ENCODE measurements at regions not wholly inside any gene's neighbourhood (a gene's known extent, or its start where the extent isn't known, plus 50 kb on each side); places are given as distances from the start of the nearest gene placed in this dataset.

DNA sequence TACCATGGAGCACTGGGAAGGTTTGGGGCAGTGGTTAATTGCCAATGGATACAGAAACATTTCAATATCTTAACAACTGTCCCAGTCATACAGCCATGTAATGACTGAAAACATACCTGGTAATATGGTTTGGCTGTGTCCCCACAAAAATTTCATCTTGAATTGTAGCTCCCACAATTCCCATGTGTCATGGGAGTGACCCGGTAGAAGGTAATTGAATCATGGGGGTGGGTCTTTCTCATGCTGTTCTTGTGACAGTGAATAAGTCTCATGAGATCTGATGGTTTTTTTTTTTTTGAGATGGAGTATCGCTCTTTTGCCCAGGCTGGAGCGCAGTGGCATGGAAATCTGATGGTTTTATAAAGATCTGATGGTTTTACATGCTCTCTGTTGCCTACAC lies 284.4 kb downstream of the TCF7L2 start:
- Histone ChIP-seq H3K4me1 (ENCODE audit: control insufficient read depth, insufficient read depth, low read length) (no peaks in the 10 kb centered on the region), H3K36me3 (ENCODE audit: control insufficient read depth, insufficient read depth, low read length) (no peaks in the 10 kb centered on the region), H3K9me3 (ENCODE audit: control insufficient read depth, insufficient read depth, low read depth, low read length) (no peaks in the 10 kb centered on the region), H3K4me3 (ENCODE audit: low read depth in 2 of 2, low read length in 2 of 2) (no peak overlapping the region), H3K27me3 (ENCODE audit: control insufficient read depth, insufficient read depth, low read length) (peaks cover 6% of the 10 kb centered on the region), H3K27ac (ENCODE audit: low read length) (no peak overlapping the region)
- intact Hi-C loops (cut with micrococcal nuclease; ENCODE audit: unreplicated experiment): no loop called here
- ChIA-PET POLR2A (no interaction called here), CTCF (no interaction called here)
- DNase-seq (ENCODE audit: low read depth, low spot score): no peak
- no peak for ATAC-seq
- no peak for TF ChIP-seq POLR2AphosphoS5 (IDR thresholded peaks at IDR 0.05; ENCODE audit: low read depth, low read length)
- TF ChIP-seq, protein P1, sequence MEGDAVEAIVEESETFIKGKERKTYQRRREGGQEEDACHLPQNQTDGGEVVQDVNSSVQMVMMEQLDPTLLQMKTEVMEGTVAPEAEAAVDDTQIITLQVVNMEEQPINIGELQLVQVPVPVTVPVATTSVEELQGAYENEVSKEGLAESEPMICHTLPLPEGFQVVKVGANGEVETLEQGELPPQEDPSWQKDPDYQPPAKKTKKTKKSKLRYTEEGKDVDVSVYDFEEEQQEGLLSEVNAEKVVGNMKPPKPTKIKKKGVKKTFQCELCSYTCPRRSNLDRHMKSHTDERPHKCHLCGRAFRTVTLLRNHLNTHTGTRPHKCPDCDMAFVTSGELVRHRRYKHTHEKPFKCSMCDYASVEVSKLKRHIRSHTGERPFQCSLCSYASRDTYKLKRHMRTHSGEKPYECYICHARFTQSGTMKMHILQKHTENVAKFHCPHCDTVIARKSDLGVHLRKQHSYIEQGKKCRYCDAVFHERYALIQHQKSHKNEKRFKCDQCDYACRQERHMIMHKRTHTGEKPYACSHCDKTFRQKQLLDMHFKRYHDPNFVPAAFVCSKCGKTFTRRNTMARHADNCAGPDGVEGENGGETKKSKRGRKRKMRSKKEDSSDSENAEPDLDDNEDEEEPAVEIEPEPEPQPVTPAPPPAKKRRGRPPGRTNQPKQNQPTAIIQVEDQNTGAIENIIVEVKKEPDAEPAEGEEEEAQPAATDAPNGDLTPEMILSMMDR (IDR thresholded peaks at IDR 0.05): no peak
- TF ChIP-seq TCF7L2 (IDR thresholded peaks at IDR 0.05; ENCODE audit: low read depth, low read length): no peak
- no peak for TF ChIP-seq SIN3A (IDR thresholded peaks at IDR 0.05; ENCODE audit: borderline replicate concordance, insufficient read depth, low read depth, low read length)
- TF ChIP-seq, protein P2, sequence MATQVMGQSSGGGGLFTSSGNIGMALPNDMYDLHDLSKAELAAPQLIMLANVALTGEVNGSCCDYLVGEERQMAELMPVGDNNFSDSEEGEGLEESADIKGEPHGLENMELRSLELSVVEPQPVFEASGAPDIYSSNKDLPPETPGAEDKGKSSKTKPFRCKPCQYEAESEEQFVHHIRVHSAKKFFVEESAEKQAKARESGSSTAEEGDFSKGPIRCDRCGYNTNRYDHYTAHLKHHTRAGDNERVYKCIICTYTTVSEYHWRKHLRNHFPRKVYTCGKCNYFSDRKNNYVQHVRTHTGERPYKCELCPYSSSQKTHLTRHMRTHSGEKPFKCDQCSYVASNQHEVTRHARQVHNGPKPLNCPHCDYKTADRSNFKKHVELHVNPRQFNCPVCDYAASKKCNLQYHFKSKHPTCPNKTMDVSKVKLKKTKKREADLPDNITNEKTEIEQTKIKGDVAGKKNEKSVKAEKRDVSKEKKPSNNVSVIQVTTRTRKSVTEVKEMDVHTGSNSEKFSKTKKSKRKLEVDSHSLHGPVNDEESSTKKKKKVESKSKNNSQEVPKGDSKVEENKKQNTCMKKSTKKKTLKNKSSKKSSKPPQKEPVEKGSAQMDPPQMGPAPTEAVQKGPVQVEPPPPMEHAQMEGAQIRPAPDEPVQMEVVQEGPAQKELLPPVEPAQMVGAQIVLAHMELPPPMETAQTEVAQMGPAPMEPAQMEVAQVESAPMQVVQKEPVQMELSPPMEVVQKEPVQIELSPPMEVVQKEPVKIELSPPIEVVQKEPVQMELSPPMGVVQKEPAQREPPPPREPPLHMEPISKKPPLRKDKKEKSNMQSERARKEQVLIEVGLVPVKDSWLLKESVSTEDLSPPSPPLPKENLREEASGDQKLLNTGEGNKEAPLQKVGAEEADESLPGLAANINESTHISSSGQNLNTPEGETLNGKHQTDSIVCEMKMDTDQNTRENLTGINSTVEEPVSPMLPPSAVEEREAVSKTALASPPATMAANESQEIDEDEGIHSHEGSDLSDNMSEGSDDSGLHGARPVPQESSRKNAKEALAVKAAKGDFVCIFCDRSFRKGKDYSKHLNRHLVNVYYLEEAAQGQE (IDR thresholded peaks at IDR 0.05; ENCODE audit: insufficient read depth in 1 of 2, low read depth in 2 of 2, low read length in 1 of 2): no peak
- in situ Hi-C loops (cut with HindIII; ENCODE audit: low pct_unique_long_range_greater_than_20kb, low sequenced_read_pairs): no loop called here
- no TSS peak for BruUV-seq (replicated peaks)

DNA sequence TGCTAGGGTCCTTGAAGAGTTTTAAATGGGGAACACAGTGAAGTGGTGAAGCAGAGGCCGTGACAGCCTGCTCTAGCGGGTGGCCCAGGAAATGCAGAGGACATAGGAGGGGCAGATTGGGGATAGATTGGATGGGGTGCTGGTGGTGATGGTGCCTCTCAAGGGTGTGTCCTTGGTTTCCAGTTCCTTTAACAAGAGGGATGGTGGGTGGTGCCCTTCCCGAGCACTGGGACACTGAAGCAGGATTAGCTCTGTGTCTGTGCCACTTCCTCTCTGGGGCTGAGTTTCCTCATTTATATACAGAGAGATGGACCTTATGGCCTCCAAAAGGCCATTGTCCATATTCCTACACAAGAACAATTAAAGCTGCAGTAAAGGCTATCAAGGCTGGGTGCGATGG lies 285.5 kb downstream of the TCF7L2 start:
- peaks cover 6% of the 10 kb centered on the region for H3K27me3 ChIP-seq (ENCODE audit: control insufficient read depth, insufficient read depth, low read length)
- TF ChIP-seq POLR2AphosphoS5 (IDR thresholded peaks at IDR 0.05; ENCODE audit: low read depth, low read length) (no peak), TCF7L2 (IDR thresholded peaks at IDR 0.05; ENCODE audit: low read depth, low read length) (no peak), SIN3A (IDR thresholded peaks at IDR 0.05; ENCODE audit: borderline replicate concordance, insufficient read depth, low read depth, low read length) (no peak)
- TF ChIP-seq, protein P1 (IDR thresholded peaks at IDR 0.05): no peak
- TF ChIP-seq, protein P2 (IDR thresholded peaks at IDR 0.05; ENCODE audit: insufficient read depth in 1 of 2, low read depth in 2 of 2, low read length in 1 of 2): no peak
- POLR2A ChIA-PET: interaction anchor here (0.6 kb wide), 1 partner anchor 94 kb away, joined by 3 read pairs; no protein-coding TSS in a partner anchor
- in situ Hi-C loops (cut with HindIII; ENCODE audit: low pct_unique_long_range_greater_than_20kb, low sequenced_read_pairs) (no loop called here), intact Hi-C loops (cut with micrococcal nuclease; ENCODE audit: unreplicated experiment) (no loop called here)
- no peak overlapping the region for H3K27ac ChIP-seq (ENCODE audit: low read length)
- no peaks in the 10 kb centered on the region for H3K9me3 ChIP-seq (ENCODE audit: control insufficient read depth, insufficient read depth, low read depth, low read length)
- H3K4me1 ChIP-seq (ENCODE audit: control insufficient read depth, insufficient read depth, low read length): no peaks in the 10 kb centered on the region
- CTCF ChIA-PET: no interaction called here
- no peak for DNase-seq (ENCODE audit: low read depth, low spot score)
- no TSS peak for BruUV-seq (replicated peaks)
- ATAC-seq: no peak
- H3K4me3 ChIP-seq (ENCODE audit: low read depth in 2 of 2, low read length in 2 of 2): no peak overlapping the region
- no peaks in the 10 kb centered on the region for H3K36me3 ChIP-seq (ENCODE audit: control insufficient read depth, insufficient read depth, low read length)
